Heart left ventricle (tissue), 13 donors: ENCODE measurements at regions not wholly inside any gene's neighbourhood (a gene's known extent, or its start where the extent isn't known, plus 50 kb on each side); places are given as distances from the start of the nearest gene placed in this dataset.

Source experiments
- POLR2A ChIP-seq, 2 donors: fragments of 450-650 bp; IDR thresholded peaks; one replicate each; pipeline ENCODE4 v1.6.1; 2017; ENCODE audit warnings: antibody characterized with exemption in 2 of 2, mild to moderate bottlenecking in 2 of 2, moderate library complexity in 2 of 2
- TF ChIP-seq, protein P1 (sequence below), 12 donors: fragments of 200-600 bp; sonication (generic) in 4 of 12; IDR thresholded peaks; one replicate each; pipeline versions ENCODE4 v1.5.0 to v1.8.0; 2018 to 2022; ENCODE audit warnings: antibody characterized with exemption in 12 of 12, mild to moderate bottlenecking in 5 of 12
- donor health status: ischemic (EF 13 %, LVEDD 7.1; RV severe dilation, severe dysfunction).
- donor health status: DM: no; HTN: yes; CAD: no.
- donor health status: DM: no; HTN: no; CAD: no.
- donor health status: ischemic (EF 25% LVEDD 6.9; RV normal size, moderate dysfunction).
- donor health status: ischemic (EF 25% LVEDD 5.7; RV mildly dilated, moderate dysfunction).
- donor health status: ischemic (EF 35%, LVEDD 5.7; RV mildly dilated, moderate dysfunction).
- donor health status: nonischemic (EF 11% LVEDD 7.7; RV severe dilation, severe dysfunction).
- donor health status: DM: yes; HTN: yes; CAD: no.
- donor health status: PGD.
- donor health status: ischemic (EF 29% LVEDD 5.4; RV normal size, mild dysfunction).
- donor health status: nonischemic (EF 23%, LVEDD 6.1; RV moderate dilation, normal function).

DNA sequence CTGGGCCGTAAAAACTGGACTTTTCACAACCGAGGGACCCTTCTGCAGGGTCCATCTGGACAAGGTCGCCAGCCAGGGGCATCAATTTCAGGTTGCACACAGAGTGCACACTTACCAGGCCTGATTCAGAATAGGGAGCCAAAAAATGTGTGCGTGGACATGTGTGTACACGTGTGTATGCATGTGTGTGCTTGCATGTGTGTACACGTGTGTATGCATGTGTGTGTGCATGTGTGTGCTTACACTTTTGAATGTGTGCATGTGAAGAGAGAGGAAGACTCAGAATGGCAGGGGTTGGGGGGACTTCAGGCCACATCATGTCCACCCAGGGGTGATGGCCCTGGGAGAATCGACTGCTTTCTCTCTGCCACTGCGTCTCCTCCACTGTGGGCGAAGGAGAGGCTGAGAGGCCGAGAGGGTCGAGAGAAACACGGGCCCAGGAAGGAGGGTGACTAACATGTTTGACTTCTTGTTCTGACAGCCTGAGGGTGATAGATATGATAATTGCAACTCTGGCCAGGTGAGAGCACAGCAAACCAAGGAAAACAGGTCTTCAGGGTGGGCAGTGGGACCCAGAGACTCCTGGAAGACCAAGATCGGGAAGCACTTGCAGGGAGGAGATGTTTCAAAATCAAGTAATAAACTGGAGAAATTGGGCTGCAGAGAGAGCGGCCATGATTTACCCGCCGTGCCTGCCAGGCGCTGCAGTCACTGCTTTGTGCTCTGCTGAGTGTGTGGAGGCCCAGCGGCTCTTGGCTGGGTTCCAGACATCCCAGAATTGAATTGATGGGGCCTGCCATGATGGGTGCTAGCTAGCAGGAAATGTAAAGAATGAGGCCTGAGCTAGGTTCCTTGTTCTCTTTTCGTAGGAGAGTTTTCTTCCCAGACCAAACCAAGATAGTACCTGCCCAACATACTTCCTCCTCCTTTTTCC lies 310.8 kb downstream of the QKI start:
- TF ChIP-seq, protein P1, sequence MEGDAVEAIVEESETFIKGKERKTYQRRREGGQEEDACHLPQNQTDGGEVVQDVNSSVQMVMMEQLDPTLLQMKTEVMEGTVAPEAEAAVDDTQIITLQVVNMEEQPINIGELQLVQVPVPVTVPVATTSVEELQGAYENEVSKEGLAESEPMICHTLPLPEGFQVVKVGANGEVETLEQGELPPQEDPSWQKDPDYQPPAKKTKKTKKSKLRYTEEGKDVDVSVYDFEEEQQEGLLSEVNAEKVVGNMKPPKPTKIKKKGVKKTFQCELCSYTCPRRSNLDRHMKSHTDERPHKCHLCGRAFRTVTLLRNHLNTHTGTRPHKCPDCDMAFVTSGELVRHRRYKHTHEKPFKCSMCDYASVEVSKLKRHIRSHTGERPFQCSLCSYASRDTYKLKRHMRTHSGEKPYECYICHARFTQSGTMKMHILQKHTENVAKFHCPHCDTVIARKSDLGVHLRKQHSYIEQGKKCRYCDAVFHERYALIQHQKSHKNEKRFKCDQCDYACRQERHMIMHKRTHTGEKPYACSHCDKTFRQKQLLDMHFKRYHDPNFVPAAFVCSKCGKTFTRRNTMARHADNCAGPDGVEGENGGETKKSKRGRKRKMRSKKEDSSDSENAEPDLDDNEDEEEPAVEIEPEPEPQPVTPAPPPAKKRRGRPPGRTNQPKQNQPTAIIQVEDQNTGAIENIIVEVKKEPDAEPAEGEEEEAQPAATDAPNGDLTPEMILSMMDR (IDR thresholded peaks at IDR 0.05): no peak
- no peak for TF ChIP-seq POLR2A (IDR thresholded peaks at IDR 0.05)
